Fibroblast of the aortic adventitia (primary cell): ENCODE measurements at regions not wholly inside any gene's neighbourhood (a gene's known extent, or its start where the extent isn't known, plus 50 kb on each side); places are given as distances from the start of the nearest gene placed in this dataset.
"Not testable (repeated sequence)": the region's sequence is repeated elsewhere in the genome, so short reads cannot be mapped to it uniquely, and the experiment has no call there.

Experiments
- DNase-seq: peaks from one replicate; pipeline ENCODE4 v3.0.0-alpha.2; 2010; ENCODE audit warnings: low read depth
- H3K4me3 ChIP-seq: 2 replicates; pipeline ENCODE4 v1.5.1; 2011; ENCODE audit warnings: low read depth, mild to moderate bottlenecking, control low read depth, low read length, moderate library complexity
- CTCF ChIP-seq: IDR thresholded peaks from 2 replicates; pipeline ENCODE4 v1.5.1; 2011; ENCODE audit warnings: mild to moderate bottlenecking, low read length, control low read depth, inconsistent platforms; ENCODE audit not compliant: insufficient read depth

DNA sequence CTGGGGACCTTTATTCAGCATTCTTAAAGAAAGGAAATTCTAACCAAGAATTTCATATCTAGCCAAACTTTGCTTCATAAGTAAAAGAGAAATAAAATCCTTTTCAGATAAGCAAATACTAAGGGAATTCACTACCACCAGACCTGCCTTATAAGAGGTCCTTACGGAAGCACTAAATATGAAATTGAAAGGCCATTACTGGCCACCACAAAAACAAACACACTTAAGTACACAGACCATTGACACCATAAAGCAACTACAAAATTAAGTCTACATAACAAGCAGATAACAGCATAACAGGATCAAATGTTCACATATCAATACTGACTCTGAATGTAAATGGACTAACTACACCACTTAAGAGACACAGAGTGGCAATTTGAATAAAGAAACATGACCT, 361.4 kb upstream of the POU5F2 start:
- DNase-seq = no peak
- TF ChIP-seq CTCF = no peak
- no peak overlapping the region for H3K4me3 ChIP-seq

- DNase-seq, H3K4me3 ChIP-seq: not testable (repeated sequence)
These were observed 356.0 kb upstream of the POU5F2 start for GRCh38 chr5:94097384-94097783.

DNA sequence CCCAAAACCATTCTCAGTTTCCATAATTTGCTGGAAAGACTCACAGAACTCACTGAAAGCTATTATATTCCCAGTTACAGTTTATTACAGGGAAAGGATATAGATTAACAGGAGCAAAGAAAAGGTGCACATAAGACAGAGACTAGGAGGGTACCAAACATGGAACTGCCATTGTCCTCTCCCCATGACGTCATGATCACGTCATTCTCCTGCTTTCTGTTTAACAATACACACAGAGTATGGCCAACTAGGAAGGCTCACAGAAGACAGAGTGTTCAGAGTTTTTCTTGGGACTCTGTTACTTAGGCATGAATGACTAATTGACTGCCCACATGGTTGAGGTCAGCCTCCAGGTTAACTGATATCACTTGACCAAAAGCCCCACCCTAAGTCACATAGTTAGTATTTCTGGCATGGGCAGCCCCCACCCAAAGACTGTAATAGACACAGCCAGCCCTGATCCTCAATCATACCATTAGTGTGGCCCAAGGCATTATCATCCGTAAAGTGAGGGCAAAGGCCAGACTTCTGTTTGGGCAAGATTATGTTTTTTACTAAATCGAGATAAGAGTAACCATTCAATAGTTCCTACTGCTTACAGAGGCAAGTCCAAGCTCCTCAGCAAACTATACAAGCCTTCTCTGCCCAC, 353.5 kb upstream of the POU5F2 start:
- no peak for DNase-seq

GRCh38 chr5:94093300-94093699, 351.9 kb upstream of the POU5F2 start:
- no peak overlapping the region for H3K4me3 ChIP-seq
- no peak for TF ChIP-seq CTCF
- no peak for DNase-seq

More for the DNA sequence above, 353.5 kb upstream of the POU5F2 start:
- no peak for TF ChIP-seq CTCF
- no peak overlapping the region for H3K4me3 ChIP-seq

GRCh38 chr5:94086635-94087034, 345.2 kb upstream of the POU5F2 start:
- not testable (repeated sequence) for H3K4me3 ChIP-seq, DNase-seq
- peak; percentile 15 for TF ChIP-seq CTCF

DNA sequence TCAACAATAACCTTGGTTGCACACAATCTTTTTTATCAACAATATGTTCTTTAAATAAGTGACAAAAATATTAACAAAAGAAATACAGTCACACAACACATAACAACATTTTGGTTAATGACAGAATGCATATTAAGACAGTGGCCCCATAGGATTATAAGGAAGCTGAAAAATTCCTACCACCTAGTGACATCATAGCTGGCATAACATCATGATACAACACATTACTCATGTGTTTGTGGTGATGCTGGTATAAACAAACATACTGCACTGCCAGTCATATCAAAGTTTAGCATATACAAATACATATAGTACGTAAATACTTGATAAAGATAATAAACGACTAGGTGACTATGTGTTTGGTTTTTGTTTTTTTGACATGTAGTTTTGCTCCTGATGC, 344.8 kb upstream of the POU5F2 start:
- TF ChIP-seq CTCF = no peak
- DNase-seq = no peak
- no peak overlapping the region for H3K4me3 ChIP-seq

- no peak for TF ChIP-seq CTCF
- no peak for DNase-seq
- H3K4me3 ChIP-seq = no peak overlapping the region
These were observed 341.0 kb upstream of the POU5F2 start for GRCh38 chr5:94082405-94082804.
